AG09309 (cell line): ENCODE measurements at regions not wholly inside any gene's neighbourhood (a gene's known extent, or its start where the extent isn't known, plus 50 kb on each side); places are given as distances from the start of the nearest gene placed in this dataset.
"Not testable (repeated sequence)": the region's sequence is repeated elsewhere in the genome, so short reads cannot be mapped to it uniquely, and the experiment has no call there.

Experiments used
- DNase-seq: peaks from one replicate; pipeline ENCODE4 v3.0.0-alpha.2; 2010; ENCODE audit warnings: low read depth
- H3K4me3 ChIP-seq: 2 replicates; pipeline ENCODE4 v1.5.1; 2011; ENCODE audit warnings: mild to moderate bottlenecking, low read depth, low read length, moderate library complexity; ENCODE audit not compliant: control insufficient read depth

- H3K4me3 ChIP-seq, DNase-seq: not testable (repeated sequence)
Measured at GRCh38 chr1:149267287-149267686, 163.9 kb upstream of the NBPF9 start.

GRCh38 chr1:149269001-149269702 is 165.8 kb upstream of the NBPF9 start:
- H3K4me3 ChIP-seq, DNase-seq: not testable (repeated sequence)

GRCh38 chr1:149269833-149270232 is 166.5 kb upstream of the NBPF9 start:
- DNase-seq, H3K4me3 ChIP-seq: not testable (repeated sequence)

- H3K4me3 ChIP-seq, DNase-seq: not testable (repeated sequence)
Measured at GRCh38 chr1:149274493-149274892, 171.1 kb upstream of the NBPF9 start.

- DNase-seq, H3K4me3 ChIP-seq: not testable (repeated sequence)
Measured at GRCh38 chr1:149275802-149276201, 172.5 kb upstream of the NBPF9 start.

- not testable (repeated sequence) for DNase-seq, H3K4me3 ChIP-seq
Measured at GRCh38 chr1:149276496-149276895, 173.1 kb upstream of the NBPF9 start.

GRCh38 chr1:149278156-149278555 is 174.8 kb upstream of the NBPF9 start:
- not testable (repeated sequence) for DNase-seq, H3K4me3 ChIP-seq

GRCh38 chr1:149279015-149279414 is 175.7 kb upstream of the NBPF9 start:
- DNase-seq, H3K4me3 ChIP-seq: not testable (repeated sequence)

- H3K4me3 ChIP-seq, DNase-seq: not testable (repeated sequence)
Measured at GRCh38 chr1:149279512-149279911, 176.2 kb upstream of the NBPF9 start.

- not testable (repeated sequence) for DNase-seq, H3K4me3 ChIP-seq
Measured at GRCh38 chr1:149284773-149285172, 181.4 kb upstream of the NBPF9 start.

- not testable (repeated sequence) for H3K4me3 ChIP-seq, DNase-seq
Measured at GRCh38 chr1:149285205-149285604, 181.9 kb upstream of the NBPF9 start.

GRCh38 chr1:149285638-149286037 is 182.3 kb upstream of the NBPF9 start:
- DNase-seq, H3K4me3 ChIP-seq: not testable (repeated sequence)

- DNase-seq, H3K4me3 ChIP-seq: not testable (repeated sequence)
Measured at GRCh38 chr1:149288580-149288979, 185.2 kb upstream of the NBPF9 start.

- H3K4me3 ChIP-seq, DNase-seq: not testable (repeated sequence)
Measured at GRCh38 chr1:149300478-149301218, 174.2 kb upstream of the NBPF19 start.

- not testable (repeated sequence) for H3K4me3 ChIP-seq, DNase-seq
Measured at GRCh38 chr1:149301282-149301681, 173.6 kb upstream of the NBPF19 start.

GRCh38 chr1:149304796-149305195 is 170.0 kb upstream of the NBPF19 start:
- not testable (repeated sequence) for DNase-seq, H3K4me3 ChIP-seq

- H3K4me3 ChIP-seq, DNase-seq: not testable (repeated sequence)
Measured at GRCh38 chr1:149307640-149308039, 167.2 kb upstream of the NBPF19 start.

GRCh38 chr1:149314921-149315320 is 159.9 kb upstream of the NBPF19 start:
- DNase-seq = not testable (repeated sequence)

GRCh38 chr1:149320971-149321731 is 153.7 kb upstream of the NBPF19 start:
- not testable (repeated sequence) for DNase-seq, H3K4me3 ChIP-seq

More at GRCh38 chr1:149314921-149315320, 159.9 kb upstream of the NBPF19 start:
- H3K4me3 ChIP-seq = not testable (repeated sequence)
